Lower lobe of right lung (tissue), 2 donors: ENCODE measurements at regions not wholly inside any gene's neighbourhood (a gene's known extent, or its start where the extent isn't known, plus 50 kb on each side); places are given as distances from the start of the nearest gene placed in this dataset.

Source experiments
- ATAC-seq, 2 donors: fragments of 200-7000 bp; cut with Tn5 transposase; one replicate each; pipeline ENCODE4 v1.9.1; 2020 to 2022; ENCODE audit warnings: mild to moderate bottlenecking in 2 of 2, moderate library complexity in 2 of 2
- DNase-seq: peaks from one replicate; pipeline ENCODE4 v3.0.0-alpha.2; 2020
- H3K27ac ChIP-seq: fragments of 200-600 bp; one replicate; pipeline ENCODE4 v1.8.0; 2022
- H3K27me3 ChIP-seq: fragments of 200-600 bp; one replicate; pipeline ENCODE4 v1.8.0; 2022; ENCODE audit warnings: low read depth
- H3K36me3 ChIP-seq: fragments of 200-600 bp; one replicate; pipeline ENCODE4 v1.8.0; 2022; ENCODE audit warnings: mild to moderate bottlenecking
- H3K4me1 ChIP-seq: fragments of 200-600 bp; one replicate; pipeline ENCODE4 v1.8.0; 2022
- H3K4me3 ChIP-seq: fragments of 200-600 bp; one replicate; pipeline ENCODE4 v1.8.0; 2022; ENCODE audit warnings: mild to moderate bottlenecking
- H3K9me3 ChIP-seq: fragments of 200-600 bp; one replicate; pipeline ENCODE4 v1.8.0; 2022
- intact Hi-C: fragments of 100-400 bp; cut with DNase I; formaldehyde crosslinking; loops from one replicate; pipeline ENCODE4 v1.11.0; 2022
- TF ChIP-seq, protein P1 (sequence below): fragments of 200-600 bp; IDR thresholded peaks from one replicate; pipeline ENCODE4 v1.8.0; 2022; ENCODE audit warnings: antibody characterized with exemption, mild to moderate bottlenecking
- donor health status: DM: no; HTN: yes; CAD: no; lungs with severe emphysema.

DNA sequence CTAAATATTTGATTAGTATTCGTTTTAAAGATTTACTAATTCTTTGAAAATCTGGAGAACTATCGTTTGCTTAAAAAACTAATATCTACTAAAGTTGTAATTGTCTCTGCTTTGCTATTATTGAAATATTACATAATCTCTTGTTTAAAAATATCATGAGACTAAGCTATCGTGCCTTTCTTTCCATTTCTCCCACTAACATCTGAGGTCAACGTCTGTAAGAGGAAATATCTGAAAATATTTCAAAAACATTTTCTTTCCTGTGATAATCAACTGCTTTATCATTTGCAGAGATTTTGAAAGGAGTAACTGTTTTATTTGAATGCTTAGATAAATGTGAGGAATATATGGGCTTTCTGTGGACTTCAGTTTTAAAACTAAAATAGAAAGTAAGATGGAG lies 694.1 kb downstream of the USP25 start:
- Histone ChIP-seq H3K36me3 (no peaks in the 10 kb centered on the region), H3K4me3 (peak overlapping the region; percentile 33), H3K27ac (peak overlapping the region; percentile 38), H3K27me3 (no peaks in the 10 kb centered on the region), H3K9me3 (no peaks in the 10 kb centered on the region), H3K4me1 (no peaks in the 10 kb centered on the region)
- DNase-seq (no peak), ATAC-seq (no peak)
- intact Hi-C loops = no loop called here
- TF ChIP-seq, protein P1, sequence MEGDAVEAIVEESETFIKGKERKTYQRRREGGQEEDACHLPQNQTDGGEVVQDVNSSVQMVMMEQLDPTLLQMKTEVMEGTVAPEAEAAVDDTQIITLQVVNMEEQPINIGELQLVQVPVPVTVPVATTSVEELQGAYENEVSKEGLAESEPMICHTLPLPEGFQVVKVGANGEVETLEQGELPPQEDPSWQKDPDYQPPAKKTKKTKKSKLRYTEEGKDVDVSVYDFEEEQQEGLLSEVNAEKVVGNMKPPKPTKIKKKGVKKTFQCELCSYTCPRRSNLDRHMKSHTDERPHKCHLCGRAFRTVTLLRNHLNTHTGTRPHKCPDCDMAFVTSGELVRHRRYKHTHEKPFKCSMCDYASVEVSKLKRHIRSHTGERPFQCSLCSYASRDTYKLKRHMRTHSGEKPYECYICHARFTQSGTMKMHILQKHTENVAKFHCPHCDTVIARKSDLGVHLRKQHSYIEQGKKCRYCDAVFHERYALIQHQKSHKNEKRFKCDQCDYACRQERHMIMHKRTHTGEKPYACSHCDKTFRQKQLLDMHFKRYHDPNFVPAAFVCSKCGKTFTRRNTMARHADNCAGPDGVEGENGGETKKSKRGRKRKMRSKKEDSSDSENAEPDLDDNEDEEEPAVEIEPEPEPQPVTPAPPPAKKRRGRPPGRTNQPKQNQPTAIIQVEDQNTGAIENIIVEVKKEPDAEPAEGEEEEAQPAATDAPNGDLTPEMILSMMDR = no peak

DNA sequence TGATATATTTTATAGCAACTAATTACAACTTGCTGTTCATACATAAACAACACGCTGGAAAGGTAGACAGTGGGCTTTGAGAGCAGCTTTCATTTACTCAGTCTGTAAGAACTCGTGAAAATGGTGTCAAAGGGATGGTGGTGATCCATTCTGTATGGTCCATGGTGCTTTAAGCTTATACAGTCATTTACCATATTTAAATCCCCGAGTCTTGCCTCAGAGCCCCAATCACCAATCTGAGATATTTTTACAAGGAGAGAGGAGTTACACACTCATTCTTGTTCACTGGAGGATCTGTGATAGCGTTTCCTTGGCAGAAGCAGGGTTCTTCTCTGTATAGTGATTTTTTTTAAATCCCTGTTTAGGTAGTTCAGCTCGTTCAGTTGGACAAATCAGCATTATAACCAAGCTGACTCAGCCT lies 694.6 kb downstream of the USP25 start:
- Histone ChIP-seq H3K36me3 (no peaks in the 10 kb centered on the region), H3K27me3 (no peaks in the 10 kb centered on the region), H3K9me3 (no peaks in the 10 kb centered on the region), H3K4me3 (peak overlapping the region; percentile 33), H3K4me1 (no peaks in the 10 kb centered on the region), H3K27ac (peak overlapping the region; percentile 38)
- DNase-seq (no peak), ATAC-seq (peak in 1 of 2 donors; percentile 20)
- TF ChIP-seq, protein P1 = no peak
- intact Hi-C loops = no loop called here

DNA sequence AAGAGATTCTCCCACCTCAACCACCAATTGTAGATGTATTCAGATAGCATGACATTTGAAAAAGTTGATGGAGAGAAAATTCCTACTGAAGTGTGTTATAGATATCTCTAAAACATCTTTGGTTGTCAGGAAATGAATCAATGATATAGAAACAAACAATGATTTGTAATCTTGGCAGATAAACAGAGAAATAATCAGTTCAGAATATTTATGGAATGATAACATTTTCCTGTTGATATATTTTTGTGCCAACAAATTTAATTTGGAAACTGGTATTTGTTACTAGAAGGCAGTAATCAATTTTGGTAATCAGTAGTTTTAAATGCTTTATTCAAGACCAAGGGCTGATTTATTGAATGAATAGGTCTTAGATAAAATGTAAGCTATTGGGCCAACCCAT lies 695.6 kb downstream of the USP25 start:
- no peak for DNase-seq
- Histone ChIP-seq H3K36me3 (no peaks in the 10 kb centered on the region), H3K4me3 (no peak overlapping the region), H3K27ac (no peak overlapping the region), H3K9me3 (no peaks in the 10 kb centered on the region), H3K27me3 (no peaks in the 10 kb centered on the region), H3K4me1 (no peaks in the 10 kb centered on the region)
- ATAC-seq = no peak
- TF ChIP-seq, protein P1 = no peak
- intact Hi-C loops = no loop called here

DNA sequence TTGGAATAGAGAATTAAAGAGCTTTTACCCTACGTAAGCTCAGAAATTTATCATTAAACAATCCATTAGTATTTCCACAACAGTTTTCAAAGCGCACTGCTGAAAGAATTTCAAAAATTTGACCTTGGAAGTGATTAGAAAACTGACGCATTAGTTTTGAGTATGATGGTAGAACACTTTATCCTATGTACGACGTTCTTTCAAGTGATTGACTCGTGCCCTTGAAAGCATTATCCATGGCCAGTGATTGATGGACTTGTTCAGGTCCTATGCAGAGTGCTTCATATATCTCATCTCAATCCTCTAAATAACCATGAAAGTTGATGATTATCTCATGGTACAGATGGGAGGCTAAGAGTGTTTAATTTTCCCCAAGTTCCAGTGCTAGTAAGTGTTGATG lies 697.2 kb downstream of the USP25 start:
- TF ChIP-seq, protein P1 = no peak
- Histone ChIP-seq H3K4me1 (no peaks in the 10 kb centered on the region), H3K4me3 (no peak overlapping the region), H3K27me3 (no peaks in the 10 kb centered on the region), H3K9me3 (no peaks in the 10 kb centered on the region), H3K27ac (no peak overlapping the region), H3K36me3 (no peaks in the 10 kb centered on the region)
- intact Hi-C loops = no loop called here
- ATAC-seq (no peak), DNase-seq (no peak)

DNA sequence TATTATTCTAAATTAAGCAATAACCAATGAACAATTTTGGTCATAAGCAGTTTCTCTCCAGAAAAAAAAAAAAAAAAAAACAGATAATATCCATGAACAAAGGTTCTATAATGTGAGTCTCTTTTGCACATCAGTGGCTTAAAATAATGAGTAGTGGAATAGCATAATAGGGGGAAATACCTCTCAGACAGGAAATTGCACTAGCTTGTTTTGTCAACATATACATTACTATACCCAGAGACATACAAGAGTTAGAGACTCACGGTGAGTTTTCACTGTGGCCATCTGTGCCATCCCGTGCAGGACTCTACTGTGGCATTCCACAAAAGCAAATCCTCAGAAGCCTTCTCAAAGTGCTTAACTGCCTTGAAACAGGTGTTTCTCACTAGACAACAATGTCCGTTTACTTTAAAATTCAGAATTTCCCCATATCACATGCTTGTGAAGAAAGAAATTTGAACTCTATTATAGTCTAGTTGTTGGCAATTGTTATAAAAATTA lies 697.9 kb downstream of the USP25 start:
- no peaks in the 10 kb centered on the region for H3K36me3 ChIP-seq
- no peak overlapping the region for H3K27ac ChIP-seq
- no peak for DNase-seq
- no peaks in the 10 kb centered on the region for H3K27me3 ChIP-seq
- intact Hi-C loops = no loop called here
- no peaks in the 10 kb centered on the region for H3K4me1 ChIP-seq
- H3K9me3 ChIP-seq = no peaks in the 10 kb centered on the region
- H3K4me3 ChIP-seq = no peak overlapping the region
- TF ChIP-seq, protein P1 = no peak
- ATAC-seq = no peak

DNA sequence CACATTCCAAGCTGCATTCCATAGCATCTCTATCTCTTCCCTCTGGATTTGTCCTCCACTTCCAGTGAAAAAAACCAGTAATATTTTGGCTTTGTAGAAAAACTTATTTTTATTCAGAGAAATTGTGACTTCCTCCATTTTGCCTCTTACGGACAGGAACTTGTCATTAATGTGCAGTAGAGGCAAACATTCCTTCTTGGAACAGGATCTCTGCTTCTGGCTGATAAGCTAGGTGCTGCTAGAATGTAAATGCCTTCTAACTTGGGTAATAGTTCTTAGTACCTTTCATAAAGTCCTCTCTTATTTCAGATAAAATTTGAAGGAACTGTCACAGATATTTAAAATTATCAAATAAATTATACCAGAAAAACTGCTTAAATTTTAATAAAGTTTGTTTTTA lies 707.8 kb downstream of the USP25 start:
- Histone ChIP-seq H3K4me3 (no peak overlapping the region), H3K27ac (no peak overlapping the region), H3K4me1 (no peaks in the 10 kb centered on the region), H3K9me3 (no peaks in the 10 kb centered on the region), H3K36me3 (no peaks in the 10 kb centered on the region), H3K27me3 (no peaks in the 10 kb centered on the region)
- no peak for ATAC-seq
- TF ChIP-seq, protein P1 = no peak
- DNase-seq = no peak
- intact Hi-C loops = no loop called here
